LNCAP (cell line): ENCODE measurements at regions not wholly inside any gene's neighbourhood (a gene's known extent, or its start where the extent isn't known, plus 50 kb on each side); places are given as distances from the start of the nearest gene placed in this dataset.

Source experiments
- CTCF ChIP-seq: fragments of 450-650 bp; IDR thresholded peaks from 2 replicates; pipeline ENCODE4 v1.5.1; 2017; ENCODE audit warnings: mild to moderate bottlenecking

DNA sequence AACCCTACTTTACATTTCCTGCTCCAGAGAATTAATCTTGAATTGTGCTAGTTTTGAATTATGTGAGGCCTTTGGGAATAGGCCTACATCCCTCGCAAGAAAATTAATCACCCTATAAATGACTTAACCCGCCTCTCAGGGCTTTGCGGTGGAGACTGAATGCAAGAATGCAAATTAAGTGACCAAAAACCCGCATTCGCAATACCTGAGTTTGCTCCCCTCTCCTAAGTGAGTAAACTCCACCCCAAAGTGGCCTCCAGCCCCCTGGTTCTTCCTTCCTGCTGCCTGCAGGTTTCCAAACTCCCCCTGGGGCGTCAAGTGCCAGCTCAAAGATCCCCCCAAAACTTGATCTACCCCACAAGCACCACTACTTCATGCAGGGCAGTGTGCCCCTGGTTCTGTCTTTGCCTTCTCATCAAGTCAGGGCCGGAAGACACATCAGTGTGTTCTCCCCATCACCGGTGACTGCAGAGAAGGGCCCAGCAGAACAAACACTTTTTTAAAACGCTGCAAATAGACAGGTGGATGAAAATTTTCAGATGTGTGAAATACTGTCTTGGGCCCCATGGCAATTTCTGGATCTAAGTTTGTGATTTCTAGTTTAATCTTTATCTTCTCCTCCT is 644.7 kb downstream of the VRK1 start:
- no peak for TF ChIP-seq CTCF

DNA sequence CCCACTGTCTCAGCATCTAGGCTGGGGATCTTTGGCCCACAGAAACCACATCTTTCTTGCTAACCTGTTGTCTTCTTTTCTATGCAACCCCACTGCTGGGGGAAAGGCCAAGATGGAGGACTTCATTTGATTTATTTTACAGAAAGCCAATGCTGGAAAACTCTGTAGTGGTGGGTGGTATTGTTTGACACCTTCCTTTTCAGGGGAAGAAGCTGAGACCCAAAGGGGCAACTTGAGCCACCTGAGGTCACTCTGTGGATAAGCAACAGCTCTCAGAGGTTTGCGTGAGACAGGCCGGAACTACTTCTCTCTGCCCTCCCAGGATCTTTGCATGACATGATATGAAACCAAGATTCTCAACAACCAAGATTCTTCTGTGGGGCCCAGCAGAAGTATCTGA is 645.2 kb downstream of the VRK1 start:
- TF ChIP-seq CTCF, result no peak

DNA sequence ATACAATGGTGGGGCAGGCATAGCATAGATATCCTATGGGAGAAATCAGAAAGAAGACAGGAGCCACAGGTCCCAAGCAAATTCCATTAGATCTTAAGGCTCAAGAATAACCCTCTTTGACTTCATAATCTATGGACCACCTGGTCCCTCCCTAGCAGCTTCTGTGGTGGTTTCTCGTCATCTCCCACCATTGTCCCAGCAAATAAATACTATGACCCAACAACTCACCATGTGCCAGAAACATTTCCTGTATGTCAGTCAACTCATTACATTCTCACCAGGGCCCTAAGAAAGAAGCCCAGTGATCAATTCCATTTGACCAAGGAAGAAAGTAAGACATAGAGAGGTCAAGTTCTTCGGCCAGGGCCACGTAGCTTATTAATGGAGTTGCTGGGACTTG is 646.2 kb downstream of the VRK1 start:
- TF ChIP-seq CTCF, result no peak

DNA sequence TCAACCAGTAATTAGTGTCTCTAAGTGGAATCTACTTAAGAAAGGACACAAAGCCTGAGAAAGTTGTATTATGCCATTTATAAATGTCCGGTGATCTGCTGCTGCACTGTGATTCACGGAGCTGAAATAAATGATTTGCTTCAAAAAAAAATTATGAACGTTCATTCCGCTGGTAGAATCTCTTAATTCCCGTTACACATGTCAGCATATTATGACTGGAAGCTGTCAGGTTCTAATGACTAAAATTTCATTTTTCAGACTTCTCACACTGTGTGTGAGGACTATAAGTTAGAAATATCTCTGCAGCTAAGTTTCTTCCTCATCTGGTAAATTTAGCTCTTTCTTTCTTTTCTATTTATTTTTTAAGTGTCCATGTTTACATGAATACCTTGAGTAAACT is 647.1 kb downstream of the VRK1 start:
- no peak for TF ChIP-seq CTCF

DNA sequence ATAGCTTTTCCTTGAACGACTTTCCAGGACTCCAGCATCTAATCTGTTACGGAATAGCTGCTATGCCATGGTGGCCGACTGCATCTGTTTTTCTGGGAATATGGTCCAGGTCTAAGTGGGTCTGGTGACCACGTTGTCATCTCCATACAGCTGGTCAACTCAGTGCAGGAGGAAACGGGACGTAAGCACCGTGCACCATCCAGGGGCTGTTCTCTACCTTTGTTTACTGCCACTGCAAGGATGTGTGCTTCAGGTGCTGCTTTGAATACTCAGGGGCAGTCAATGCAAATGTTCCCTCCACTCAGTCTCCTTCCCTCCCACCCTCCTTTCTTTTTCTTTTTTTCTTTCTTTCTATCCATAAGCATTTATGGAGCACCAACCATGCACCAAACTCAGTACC is 648.2 kb downstream of the VRK1 start:
- TF ChIP-seq CTCF, result no peak

GRCh38 chr14:97446087-97446486 is 648.9 kb downstream of the VRK1 start:
- TF ChIP-seq CTCF, result no peak

- no peak for TF ChIP-seq CTCF
Measured at GRCh38 chr14:97452314-97452713, 655.1 kb downstream of the VRK1 start.

DNA sequence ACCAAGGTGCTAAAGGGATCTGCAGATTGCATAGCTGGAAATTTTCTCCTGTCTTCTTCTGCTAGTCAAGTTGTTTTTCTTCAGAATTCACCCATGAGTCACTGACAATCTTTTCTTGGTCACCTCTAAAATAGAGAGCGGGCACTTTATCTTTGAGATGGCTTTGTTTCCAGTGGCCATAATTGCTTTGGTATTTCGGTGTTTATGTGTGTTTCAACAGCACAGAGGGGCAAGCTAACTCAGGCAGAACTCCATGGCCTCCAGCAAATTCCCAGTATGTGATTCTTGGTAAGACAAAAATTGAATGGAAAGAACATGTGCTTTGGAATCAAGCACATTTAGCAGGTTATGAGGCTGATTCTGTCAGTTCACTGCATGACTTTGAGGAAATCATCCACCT is 656.8 kb downstream of the VRK1 start:
- no peak for TF ChIP-seq CTCF
